ENCODE measurements at regions not wholly inside any gene's neighbourhood (a gene's known extent, or its start where the extent isn't known, plus 50 kb on each side); places are given as distances from the start of the nearest gene placed in this dataset.
A peak's percentile ranks its signal among the peaks of the same experiment; 100 is the strongest.

- DNase-seq, result no peak
Measured at GRCh38 chr20:52540509-52540908, 348.9 kb upstream of the ZFP64 start.

DNA sequence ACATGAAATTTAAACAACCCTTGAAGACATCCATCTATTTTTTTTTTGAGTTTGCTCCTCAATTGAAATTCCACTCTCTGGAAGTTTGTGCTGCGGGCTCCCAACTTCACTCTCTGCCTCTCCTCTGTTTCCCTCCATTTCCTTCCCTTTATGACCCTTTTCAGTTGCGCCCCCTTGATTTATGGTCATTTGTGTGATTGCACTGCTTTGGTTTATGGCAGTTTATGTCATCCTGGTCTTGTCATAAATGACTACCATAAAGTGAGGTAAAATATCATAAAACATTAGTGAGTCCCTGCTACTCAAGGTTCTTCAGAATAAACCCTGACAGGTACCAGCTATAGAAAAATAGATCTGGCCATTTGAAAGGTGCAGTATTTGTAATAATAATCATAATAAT, 348.3 kb upstream of the ZFP64 start:
- DNase-seq, result no peak

- no peak for DNase-seq
Measured at GRCh38 chr20:52536841-52537400, 345.3 kb upstream of the ZFP64 start.

DNA sequence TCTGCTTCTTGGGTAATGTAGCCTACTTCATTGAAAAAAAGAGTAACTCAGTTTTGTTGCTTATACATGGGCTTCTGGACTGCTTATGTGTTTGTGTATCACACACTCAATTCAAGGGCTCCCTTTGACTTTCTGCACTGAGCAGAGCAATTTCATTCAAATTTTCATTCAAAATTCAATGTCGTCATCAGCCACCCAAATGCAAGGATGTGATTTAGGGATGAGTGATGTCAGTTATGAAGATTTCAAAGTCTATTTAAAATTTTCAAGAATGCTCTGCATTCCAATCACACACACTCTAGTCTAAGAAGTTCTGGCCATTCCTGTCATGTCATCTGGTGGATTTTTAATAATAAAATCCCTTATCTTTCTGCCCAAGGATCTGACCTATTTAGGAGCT, 344.5 kb upstream of the ZFP64 start:
- no peak for DNase-seq

DNA sequence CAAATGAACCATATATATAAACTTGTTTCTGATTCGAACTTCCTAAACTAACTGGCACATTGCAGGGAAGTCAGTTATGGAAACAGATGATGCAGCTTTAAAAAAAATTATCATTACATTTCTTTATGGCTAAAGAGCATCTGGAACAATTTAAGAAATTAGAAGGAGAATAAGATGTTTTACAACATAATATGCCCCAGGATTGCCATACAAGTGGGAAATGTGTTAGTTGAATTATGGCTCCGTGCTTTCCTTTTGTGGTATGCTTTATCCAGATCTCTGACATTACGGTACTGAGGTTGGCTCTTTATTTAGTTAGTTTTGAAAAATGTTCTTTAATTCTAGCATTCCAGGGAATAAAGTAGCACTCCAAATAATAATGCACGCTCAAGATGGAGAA, 343.0 kb upstream of the ZFP64 start:
- no peak for DNase-seq

DNA sequence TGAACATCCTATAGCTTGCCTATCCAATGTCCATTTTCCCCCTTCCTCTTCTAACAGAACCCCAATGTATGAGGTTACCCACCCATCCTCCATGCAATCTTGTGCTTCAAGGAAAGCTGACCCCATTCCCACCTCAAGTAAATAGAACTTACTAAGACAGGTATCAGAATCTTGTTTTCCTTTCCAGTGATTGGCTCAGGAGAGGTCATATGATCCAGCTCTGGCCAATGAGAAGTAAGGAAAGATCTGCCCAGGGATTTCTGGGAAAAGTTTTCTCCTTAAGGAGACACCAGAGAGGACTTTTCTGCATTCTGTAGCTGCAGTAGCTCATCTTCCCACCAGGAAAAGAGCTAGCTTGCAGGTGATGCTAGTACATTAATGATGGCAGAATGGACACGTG, 341.8 kb upstream of the ZFP64 start:
- DNase-seq, result no peak

GRCh38 chr20:52532674-52533073, 341.1 kb upstream of the ZFP64 start:
- DNase-seq, result no peak

DNA sequence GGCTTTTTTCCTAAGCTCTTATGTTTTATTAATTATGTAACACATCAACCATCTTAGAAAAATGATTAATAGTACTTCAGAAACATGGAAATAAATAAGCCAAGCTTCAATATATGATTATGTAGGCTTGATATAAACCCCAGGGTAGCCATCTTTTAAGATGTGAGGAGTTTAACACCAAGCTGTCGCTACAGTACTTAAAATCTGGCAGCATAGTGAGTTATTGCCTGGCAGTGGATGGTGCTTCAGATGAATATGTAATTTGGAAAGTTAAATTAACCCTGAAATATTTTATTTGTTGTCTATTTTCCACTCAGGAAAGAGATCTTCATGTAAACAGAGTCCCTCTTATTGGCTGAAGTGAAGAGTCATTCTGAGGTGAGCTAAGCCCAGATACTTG, 339.0 kb upstream of the ZFP64 start:
- DNase-seq, result no peak

DNA sequence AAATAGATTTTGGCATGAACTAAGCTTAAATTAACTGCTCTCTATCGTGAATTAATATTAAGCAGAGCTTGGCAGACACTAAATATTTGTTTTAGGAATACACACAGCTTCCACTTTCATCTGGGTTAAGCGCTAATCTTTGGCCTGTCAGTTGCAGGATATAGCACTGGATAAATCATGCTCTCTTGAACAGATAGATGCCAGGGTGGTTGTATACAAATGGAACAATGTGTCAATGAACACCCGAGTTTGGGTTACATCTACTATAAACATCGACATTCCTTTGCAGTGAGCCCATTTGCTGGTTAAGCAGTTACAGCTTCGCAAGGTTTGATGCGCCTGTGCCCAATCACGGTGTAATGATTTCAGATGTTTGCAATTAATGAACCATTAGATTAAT, 338.2 kb upstream of the ZFP64 start:
- DNase-seq, result no peak

- DNase-seq, result no peak
Measured at GRCh38 chr20:52524861-52525260, 333.3 kb upstream of the ZFP64 start.

- DNase-seq, result no peak
Measured at GRCh38 chr20:52518735-52519134, 327.2 kb upstream of the ZFP64 start.

DNA sequence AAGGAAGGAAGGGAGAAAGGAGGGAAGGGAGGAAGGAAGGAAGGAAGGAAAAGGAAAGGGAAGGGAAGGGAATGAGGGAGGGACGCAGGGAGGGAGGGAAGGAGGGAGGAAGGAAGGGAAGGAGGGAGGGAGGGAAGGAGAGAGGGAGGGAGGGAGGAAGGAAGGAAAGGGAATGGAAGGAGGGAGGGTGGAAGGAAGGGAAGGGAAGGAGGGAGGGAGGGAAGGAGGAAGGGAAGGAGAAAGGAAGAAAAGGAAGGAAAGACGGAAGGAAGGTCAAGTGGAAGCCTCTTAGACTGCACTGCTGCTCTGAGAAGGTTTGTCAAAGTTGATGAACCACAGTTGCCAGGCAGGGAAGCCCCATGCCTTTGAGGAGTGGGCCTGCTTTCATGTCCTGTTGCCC, 324.3 kb upstream of the ZFP64 start:
- DNase-seq, result no peak

DNA sequence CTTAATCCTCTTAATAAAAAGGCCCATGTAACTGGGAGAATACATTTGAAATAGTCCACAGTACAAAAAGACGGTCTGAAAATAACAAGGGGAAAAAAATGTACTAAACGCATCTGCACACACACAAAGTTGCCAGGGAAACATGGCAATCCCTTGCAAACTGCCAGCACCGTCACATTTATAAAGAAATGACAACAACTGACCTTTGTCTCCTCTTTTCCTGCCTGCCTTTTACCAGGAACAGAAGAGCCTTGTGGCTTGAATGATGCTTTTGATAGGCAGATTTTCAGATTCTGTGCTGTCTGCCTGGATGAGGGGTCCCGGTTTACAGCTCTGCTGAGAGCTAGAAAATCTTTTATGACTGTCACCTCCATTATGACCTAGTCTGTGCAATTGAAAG, 308.6 kb upstream of the ZFP64 start:
- no peak for DNase-seq

DNA sequence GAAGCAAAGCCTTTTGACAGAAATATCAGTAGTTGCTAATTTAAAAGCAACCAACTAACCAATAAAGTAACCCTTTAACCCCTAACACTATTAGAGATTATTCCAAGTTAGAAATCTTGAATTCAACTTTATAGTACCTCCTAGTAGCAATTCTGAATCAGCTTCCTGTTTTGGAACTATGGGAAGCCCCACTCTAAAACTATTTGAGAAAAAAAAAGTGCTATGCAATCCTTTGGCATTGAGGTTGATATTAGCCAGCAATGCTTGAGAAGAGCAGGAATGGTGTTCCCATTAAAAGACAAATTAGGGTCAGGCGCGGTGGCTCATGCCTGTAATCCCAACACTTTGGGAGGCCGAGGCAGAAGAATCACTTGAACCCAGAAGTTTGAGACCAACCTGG, 306.2 kb upstream of the ZFP64 start:
- no peak for DNase-seq

GRCh38 chr20:52496191-52496590, 304.6 kb upstream of the ZFP64 start:
- DNase-seq, result no peak

GRCh38 chr20:52494244-52494643, 302.7 kb upstream of the ZFP64 start:
- peak; percentile 8 for DNase-seq

- peak; percentile 1 for DNase-seq
Measured at GRCh38 chr20:52493171-52493721, 301.7 kb upstream of the ZFP64 start.

GRCh38 chr20:52490711-52491430, 299.3 kb upstream of the ZFP64 start:
- no peak for DNase-seq

GRCh38 chr20:52484438-52484837, 292.9 kb upstream of the ZFP64 start:
- DNase-seq, result no peak

DNA sequence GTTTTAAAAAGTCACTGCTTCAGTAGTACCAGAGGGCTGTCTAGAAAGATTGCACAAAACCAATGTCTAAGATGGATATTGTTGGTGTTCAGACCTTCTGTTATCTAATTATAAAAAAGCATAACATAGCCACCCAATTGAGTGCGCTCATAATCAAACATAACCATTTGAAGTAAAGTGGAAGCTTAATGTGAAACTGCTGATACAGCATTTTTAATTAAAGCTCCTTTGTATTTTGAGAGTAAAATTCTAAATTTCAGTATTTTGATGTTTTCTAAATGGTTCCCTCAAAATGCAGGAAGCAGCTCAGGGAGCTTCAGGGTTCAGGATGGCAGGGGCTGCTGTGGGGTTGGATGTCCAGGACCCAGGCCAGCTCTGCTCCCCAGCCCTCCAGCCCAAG, 291.8 kb upstream of the ZFP64 start:
- DNase-seq, result no peak

GRCh38 chr20:52482044-52482443, 290.5 kb upstream of the ZFP64 start:
- no peak for DNase-seq

- no peak for DNase-seq
Measured at GRCh38 chr20:52481443-52481842, 289.9 kb upstream of the ZFP64 start.

GRCh38 chr20:52476074-52476750, 284.6 kb upstream of the ZFP64 start:
- DNase-seq, result no peak

DNA sequence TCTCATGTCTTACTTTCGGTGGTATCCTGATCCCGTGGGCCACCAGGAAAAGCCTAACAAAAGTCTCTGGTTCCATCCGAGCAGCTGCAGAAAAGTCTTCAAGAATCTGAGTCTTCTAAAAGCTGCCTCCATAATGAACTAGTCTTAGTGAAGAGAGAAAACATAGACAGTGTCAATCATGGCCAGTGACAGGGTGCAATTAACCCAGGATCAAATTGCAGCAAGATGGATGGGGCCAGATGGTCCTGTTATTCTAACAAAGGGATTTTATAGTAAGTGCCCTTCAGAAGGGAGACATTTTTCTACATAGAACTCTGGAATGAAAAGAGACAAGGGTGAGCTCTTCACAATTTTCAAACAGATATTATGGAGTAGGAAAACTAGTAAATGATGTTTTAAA, 281.6 kb upstream of the ZFP64 start:
- DNase-seq, result no peak
